Osteoblast (primary cell): ENCODE measurements at regions not wholly inside any gene's neighbourhood (a gene's known extent, or its start where the extent isn't known, plus 50 kb on each side); places are given as distances from the start of the nearest gene placed in this dataset.

Experiments used
- DNase-seq: peaks from one replicate; pipeline ENCODE4 v3.0.0; 2011; ENCODE audit warnings: low spot score, mixed read lengths; ENCODE audit not compliant: insufficient read length; ENCODE audit errors: missing footprints
- H2AFZ ChIP-seq: 2 replicates; pipeline ENCODE4 v1.6.0; 2011; ENCODE audit warnings: mild to moderate bottlenecking, low read length
- H3K27ac ChIP-seq: 2 replicates; pipeline ENCODE4 v1.5.1; 2011; ENCODE audit warnings: mild to moderate bottlenecking, low read depth, low read length, moderate library complexity
- H3K27me3 ChIP-seq: 2 replicates; pipeline ENCODE4 v1.6.0; 2012; ENCODE audit warnings: mild to moderate bottlenecking, control low read depth, inconsistent platforms, low read length, moderate library complexity; ENCODE audit not compliant: insufficient read depth
- H3K36me3 ChIP-seq: 2 replicates; pipeline ENCODE4 v1.5.1; 2011; ENCODE audit warnings: mild to moderate bottlenecking, low read length, control low read depth, moderate library complexity; ENCODE audit not compliant: insufficient read depth
- H3K4me1 ChIP-seq: 2 replicates; pipeline ENCODE4 v1.5.1; 2011; ENCODE audit warnings: mild to moderate bottlenecking, low read length, control low read depth, moderate library complexity; ENCODE audit not compliant: insufficient read depth
- H3K4me2 ChIP-seq: 2 replicates; pipeline ENCODE4 v1.6.0; 2011; ENCODE audit warnings: mild to moderate bottlenecking, low read length; ENCODE audit not compliant: insufficient read depth
- H3K4me3 ChIP-seq: fragments of 200-600 bp; sonication (generic); 3 replicates; pipeline ENCODE4 v1.5.1; 2012; ENCODE audit warnings: mild to moderate bottlenecking, low read length, inconsistent platforms; ENCODE audit not compliant: insufficient read depth
- H3K79me2 ChIP-seq: 2 replicates; pipeline ENCODE4 v1.6.0; 2012; ENCODE audit warnings: mild to moderate bottlenecking, low read length, control low read depth, inconsistent platforms; ENCODE audit not compliant: insufficient read depth
- H3K9me3 ChIP-seq: 2 replicates; pipeline ENCODE4 v1.5.1; 2011; ENCODE audit warnings: low read depth, low read length, control low read depth
- H4K20me1 ChIP-seq: 2 replicates; pipeline ENCODE4 v1.6.0; 2012; ENCODE audit warnings: mild to moderate bottlenecking, low read length, control low read depth; ENCODE audit not compliant: insufficient read depth
- TF ChIP-seq, protein P1 (sequence below): IDR thresholded peaks from 2 replicates; pipeline ENCODE4 v1.5.1; 2011; ENCODE audit warnings: mild to moderate bottlenecking, low read depth, low read length, moderate library complexity; ENCODE audit errors: extremely low read depth

- DNase-seq = no peak
- H3K4me3 ChIP-seq = no peak overlapping the region
- H3K79me2 ChIP-seq = no peaks in the 10 kb centered on the region
- H3K4me1 ChIP-seq = no peaks in the 10 kb centered on the region
- no peaks in the 10 kb centered on the region for H3K9me3 ChIP-seq
- no peaks in the 10 kb centered on the region for H3K27me3 ChIP-seq
- H3K36me3 ChIP-seq = no peaks in the 10 kb centered on the region
- no peaks in the 10 kb centered on the region for H4K20me1 ChIP-seq
- no peak overlapping the region for H3K27ac ChIP-seq
- TF ChIP-seq, protein P1, sequence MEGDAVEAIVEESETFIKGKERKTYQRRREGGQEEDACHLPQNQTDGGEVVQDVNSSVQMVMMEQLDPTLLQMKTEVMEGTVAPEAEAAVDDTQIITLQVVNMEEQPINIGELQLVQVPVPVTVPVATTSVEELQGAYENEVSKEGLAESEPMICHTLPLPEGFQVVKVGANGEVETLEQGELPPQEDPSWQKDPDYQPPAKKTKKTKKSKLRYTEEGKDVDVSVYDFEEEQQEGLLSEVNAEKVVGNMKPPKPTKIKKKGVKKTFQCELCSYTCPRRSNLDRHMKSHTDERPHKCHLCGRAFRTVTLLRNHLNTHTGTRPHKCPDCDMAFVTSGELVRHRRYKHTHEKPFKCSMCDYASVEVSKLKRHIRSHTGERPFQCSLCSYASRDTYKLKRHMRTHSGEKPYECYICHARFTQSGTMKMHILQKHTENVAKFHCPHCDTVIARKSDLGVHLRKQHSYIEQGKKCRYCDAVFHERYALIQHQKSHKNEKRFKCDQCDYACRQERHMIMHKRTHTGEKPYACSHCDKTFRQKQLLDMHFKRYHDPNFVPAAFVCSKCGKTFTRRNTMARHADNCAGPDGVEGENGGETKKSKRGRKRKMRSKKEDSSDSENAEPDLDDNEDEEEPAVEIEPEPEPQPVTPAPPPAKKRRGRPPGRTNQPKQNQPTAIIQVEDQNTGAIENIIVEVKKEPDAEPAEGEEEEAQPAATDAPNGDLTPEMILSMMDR = no peak
- no peak overlapping the region for H2AFZ ChIP-seq
- H3K4me2 ChIP-seq = no peak overlapping the region
These were observed 70.9 kb upstream of the NEUROD6 start for GRCh38 chr7:31411416-31411815.

GRCh38 chr7:31413766-31414165, 73.2 kb upstream of the NEUROD6 start:
- H3K27me3 ChIP-seq = no peaks in the 10 kb centered on the region
- H3K27ac ChIP-seq = no peak overlapping the region
- no peaks in the 10 kb centered on the region for H3K9me3 ChIP-seq
- H4K20me1 ChIP-seq = no peaks in the 10 kb centered on the region
- H3K4me3 ChIP-seq = no peak overlapping the region
- no peak for DNase-seq
- no peaks in the 10 kb centered on the region for H3K4me1 ChIP-seq
- H3K4me2 ChIP-seq = no peak overlapping the region
- TF ChIP-seq, protein P1 = no peak
- no peaks in the 10 kb centered on the region for H3K79me2 ChIP-seq
- H2AFZ ChIP-seq = no peak overlapping the region
- no peaks in the 10 kb centered on the region for H3K36me3 ChIP-seq

- Histone ChIP-seq H3K9me3 (no peaks in the 10 kb centered on the region), H3K79me2 (no peaks in the 10 kb centered on the region), H3K4me2 (no peak overlapping the region), H4K20me1 (no peaks in the 10 kb centered on the region), H3K36me3 (no peaks in the 10 kb centered on the region), H3K4me3 (no peak overlapping the region), H3K27me3 (no peaks in the 10 kb centered on the region), H3K27ac (no peak overlapping the region), H3K4me1 (no peaks in the 10 kb centered on the region), H2AFZ (no peak overlapping the region)
- peak; percentile 9 for DNase-seq
- TF ChIP-seq, protein P1 = no peak
These were observed 75.9 kb upstream of the NEUROD6 start for GRCh38 chr7:31416381-31416870.

- H3K27me3 ChIP-seq = no peaks in the 10 kb centered on the region
- TF ChIP-seq, protein P1 = no peak
- no peaks in the 10 kb centered on the region for H3K36me3 ChIP-seq
- no peak overlapping the region for H3K4me2 ChIP-seq
- no peak overlapping the region for H3K27ac ChIP-seq
- H3K9me3 ChIP-seq = no peaks in the 10 kb centered on the region
- no peaks in the 10 kb centered on the region for H3K4me1 ChIP-seq
- no peak overlapping the region for H2AFZ ChIP-seq
- no peaks in the 10 kb centered on the region for H4K20me1 ChIP-seq
- peak; percentile 1 for DNase-seq
- H3K4me3 ChIP-seq = no peak overlapping the region
- H3K79me2 ChIP-seq = no peaks in the 10 kb centered on the region
These were observed 78.4 kb upstream of the NEUROD6 start for GRCh38 chr7:31418928-31419327.
